CD14-positive monocyte (primary cell): ENCODE measurements at regions not wholly inside any gene's neighbourhood (a gene's known extent, or its start where the extent isn't known, plus 50 kb on each side); places are given as distances from the start of the nearest gene placed in this dataset.

Experiments used
- DNase-seq, 3 donors: peaks; one replicate each; pipeline ENCODE4 v3.0.0-alpha.2; 2011 to 2022
- H2AFZ ChIP-seq: 2 replicates; pipeline ENCODE4 v1.6.0; 2012; ENCODE audit warnings: mild to moderate bottlenecking, low read depth, low read length, inconsistent platforms; ENCODE audit not compliant: insufficient read depth, poor library complexity, severe bottlenecking
- H3K27ac ChIP-seq, 2 donors: 1 replicate in 1 of 2; 2 replicates in 1 of 2; pipeline ENCODE4 v1.5.1; 2012 to 2013; ENCODE audit warnings: low read length in 2 of 2, control low read depth in 1 of 2, inconsistent platforms in 1 of 2, low read depth in 1 of 2, mild to moderate bottlenecking in 1 of 2
- H3K27me3 ChIP-seq, 2 donors: one replicate each; pipeline versions ENCODE4 v1.6.0 to v1.6.1; 2011 to 2013; ENCODE audit warnings: low read length in 2 of 2; ENCODE audit not compliant: control insufficient read depth in 2 of 2, insufficient read depth in 2 of 2
- H3K36me3 ChIP-seq, 2 donors: replicated peaks in 1 of 2; 1 replicate in 1 of 2; 2 replicates in 1 of 2; pipeline versions ENCODE4 v1.5.1 to v1.6.1; 2012 to 2013; ENCODE audit warnings: low read length in 2 of 2, control low read depth in 1 of 2, inconsistent platforms in 1 of 2, mild to moderate bottlenecking in 1 of 2; ENCODE audit not compliant: insufficient read depth in 2 of 2, control insufficient read depth in 1 of 2
- H3K4me1 ChIP-seq, 2 donors: 1 replicate in 1 of 2; 2 replicates in 1 of 2; pipeline versions ENCODE4 v1.5.1 to v1.6.1; 2012 to 2013; ENCODE audit warnings: low read length in 2 of 2, control low read depth in 1 of 2, inconsistent platforms in 1 of 2, mild to moderate bottlenecking in 1 of 2, moderate library complexity in 1 of 2; ENCODE audit not compliant: insufficient read depth in 2 of 2, control insufficient read depth in 1 of 2
- H3K4me2 ChIP-seq: replicated peaks from 2 replicates; pipeline ENCODE3; 2012; ENCODE audit warnings: low read length, moderate library complexity, mild to moderate bottlenecking; ENCODE audit not compliant: poor library complexity, severe bottlenecking; ENCODE audit errors: extremely low read depth
- H3K4me3 ChIP-seq, 3 experiments: fragments of 200-600 bp in 1 of 3; sonication (generic) in 1 of 3; replicated peaks in 1 of 3; 1 replicate in 2 of 3; 2 replicates in 1 of 3; pipeline ENCODE4 v1.5.1; 2011 to 2013; ENCODE audit warnings: low read length in 3 of 3, mild to moderate bottlenecking in 3 of 3, control low read depth in 2 of 3, low read depth in 2 of 3, inconsistent platforms in 1 of 3, moderate library complexity in 1 of 3
- H3K79me2 ChIP-seq: 2 replicates; pipeline ENCODE4 v1.6.0; 2012; ENCODE audit warnings: mild to moderate bottlenecking, control low read depth, inconsistent platforms, low read length, moderate library complexity; ENCODE audit not compliant: insufficient read depth
- H3K9ac ChIP-seq: 2 replicates; pipeline ENCODE4 v1.6.0; 2017; ENCODE audit warnings: low read length, mild to moderate bottlenecking; ENCODE audit not compliant: insufficient read depth, poor library complexity, severe bottlenecking
- H3K9me3 ChIP-seq, 2 donors: replicated peaks in 1 of 2; 1 replicate in 1 of 2; 2 replicates in 1 of 2; pipeline versions ENCODE4 v1.5.1 to v1.6.1; 2012 to 2013; ENCODE audit warnings: low read length in 2 of 2, control low read depth in 1 of 2; ENCODE audit not compliant: control insufficient read depth in 1 of 2, insufficient read depth in 1 of 2
- H4K20me1 ChIP-seq: 2 replicates; pipeline ENCODE4 v1.6.0; 2012; ENCODE audit warnings: mild to moderate bottlenecking, low read length, control low read depth, moderate library complexity; ENCODE audit not compliant: insufficient read depth
- H3K27ac Mint-ChIP-seq, 7 donors: one replicate each; pipeline ENCODE4 v1.8.0; 2020; ENCODE audit warnings: mild to moderate bottlenecking in 7 of 7, mixed read lengths in 7 of 7, moderate library complexity in 6 of 7, inconsistent platforms in 2 of 7
- H3K27me3 Mint-ChIP-seq, 3 donors: one replicate each; pipeline ENCODE4 v1.8.0; 2021 to 2022; ENCODE audit warnings: low read depth in 3 of 3, mild to moderate bottlenecking in 3 of 3, mixed read lengths in 3 of 3, moderate library complexity in 3 of 3, inconsistent platforms in 1 of 3
- H3K36me3 Mint-ChIP-seq, 2 donors: one replicate each; pipeline ENCODE4 v1.8.0; 2020; ENCODE audit warnings: mixed read lengths in 2 of 2, inconsistent platforms in 1 of 2, mild to moderate bottlenecking in 1 of 2
- H3K4me1 Mint-ChIP-seq: one replicate; pipeline ENCODE4 v1.8.0; 2020; ENCODE audit warnings: mild to moderate bottlenecking, mixed read lengths
- H3K4me3 Mint-ChIP-seq, 2 donors: one replicate each; pipeline ENCODE4 v1.8.0; 2020; ENCODE audit warnings: mild to moderate bottlenecking in 2 of 2, mixed read lengths in 2 of 2, moderate library complexity in 1 of 2
- H3K9me3 Mint-ChIP-seq, 7 donors: one replicate each; pipeline ENCODE4 v1.8.0; 2020 to 2022; ENCODE audit warnings: mixed read lengths in 7 of 7, mild to moderate bottlenecking in 6 of 7, moderate library complexity in 6 of 7, inconsistent platforms in 2 of 7
- CTCF ChIP-seq: fragments of 200-600 bp; IDR thresholded peaks from one replicate; pipeline ENCODE4 v1.8.0; 2022; ENCODE audit warnings: antibody characterized with exemption, mild to moderate bottlenecking
- WGBS: methylation state at CpG from one replicate; pipeline ENCODE4 v1.1.5; 2013; ENCODE audit warnings: missing lambda C conversion rate; ENCODE audit not compliant: insufficient coverage; 5-methylcytosine and 5-hydroxymethylcytosine counted together
- intact Hi-C, 2 donors: fragments of 100-400 bp; cut with micrococcal nuclease; formaldehyde crosslinking; loops; one replicate each; pipeline versions ENCODE4 v1.15.0 to v1.15.1; 2023

GRCh38 chr16:61237884-61238485, 798.3 kb downstream of the CDH8 start:
- Mint-ChIP-seq H3K4me1 (peaks cover 3% of the 10 kb centered on the region), H3K9me3 (no peaks in the 10 kb centered on the region), H3K36me3 (no peaks in the 10 kb centered on the region), H3K27ac (no peak overlapping the region), H3K4me3 (no peak overlapping the region), H3K27me3 (no peaks in the 10 kb centered on the region)
- no peak for DNase-seq
- intact Hi-C loops, result no loop called here
- no peaks in the 10 kb centered on the region for H3K4me1 ChIP-seq
- H3K9ac ChIP-seq, result no peak overlapping the region
- no peak overlapping the region for H3K4me2 ChIP-seq
- H3K9me3 ChIP-seq, result no peaks in the 10 kb centered on the region
- no peaks in the 10 kb centered on the region for H3K27me3 ChIP-seq
- no peaks in the 10 kb centered on the region for H3K36me3 ChIP-seq
- H3K79me2 ChIP-seq, result no peaks in the 10 kb centered on the region
- no peak for TF ChIP-seq CTCF
- no peak overlapping the region for H3K4me3 ChIP-seq
- WGBS, result 90% methylated on average over 6 of the region's 9 CpGs
- no peak overlapping the region for H2AFZ ChIP-seq
- no peak overlapping the region for H3K27ac ChIP-seq
- H4K20me1 ChIP-seq, result no peaks in the 10 kb centered on the region

- no peaks in the 10 kb centered on the region for H4K20me1 ChIP-seq
- no peaks in the 10 kb centered on the region for H3K79me2 ChIP-seq
- no peak overlapping the region for H3K27ac ChIP-seq
- Mint-ChIP-seq H3K4me1 (peaks cover 3% of the 10 kb centered on the region), H3K27ac (no peak overlapping the region), H3K9me3 (peaks cover 0 to 3% (median 0%) of the 10 kb centered on the region in 7 donors), H3K36me3 (no peaks in the 10 kb centered on the region), H3K27me3 (no peaks in the 10 kb centered on the region), H3K4me3 (no peak overlapping the region)
- no peak overlapping the region for H2AFZ ChIP-seq
- H3K9me3 ChIP-seq, result no peaks in the 10 kb centered on the region
- DNase-seq, result no peak
- H3K4me1 ChIP-seq, result no peaks in the 10 kb centered on the region
- no peaks in the 10 kb centered on the region for H3K27me3 ChIP-seq
- no peak overlapping the region for H3K4me2 ChIP-seq
- H3K4me3 ChIP-seq, result no peak overlapping the region
- intact Hi-C loops, result no loop called here
- no peak overlapping the region for H3K9ac ChIP-seq
- H3K36me3 ChIP-seq, result no peaks in the 10 kb centered on the region
- no peak for TF ChIP-seq CTCF
- WGBS, result 30% methylated on average over 2 of the region's 3 CpGs
Observed at GRCh38 chr16:61233713-61234112, 802.5 kb downstream of the CDH8 start.
